ENCODE measurements at regions not wholly inside any gene's neighbourhood (a gene's known extent, or its start where the extent isn't known, plus 50 kb on each side); places are given as distances from the start of the nearest gene placed in this dataset.

DNA sequence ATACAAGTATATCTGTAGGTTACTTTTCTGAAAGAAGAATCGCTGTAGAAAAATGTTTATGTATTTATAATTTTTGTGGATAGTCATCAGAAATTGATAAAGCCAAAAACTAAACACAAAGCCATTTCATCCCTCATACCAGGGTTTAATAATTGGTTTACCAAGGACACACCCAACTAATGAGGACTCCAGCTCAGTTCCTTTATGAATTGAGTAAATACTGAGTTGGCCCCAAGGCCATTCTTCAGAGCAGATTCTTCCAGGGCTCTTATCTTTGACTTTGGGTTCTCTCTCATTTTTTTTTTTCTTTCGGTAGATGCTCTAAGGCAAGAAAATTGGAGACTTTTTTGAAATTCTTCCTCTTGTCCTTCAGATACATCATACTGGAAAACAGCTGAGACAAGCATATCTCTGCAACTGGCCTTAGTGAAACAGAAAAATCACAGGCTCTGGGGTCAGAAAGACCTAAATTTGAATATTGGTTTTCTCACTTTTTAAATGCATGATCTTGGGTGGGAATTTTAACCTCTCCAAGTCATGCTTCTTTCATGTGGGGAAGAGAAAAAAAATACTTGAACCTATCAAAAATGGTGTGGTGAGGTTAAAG lies 401.8 kb downstream of the ARHGEF28 start:
- TF ChIP-seq POLR2A (IDR thresholded peaks at IDR 0.05; ENCODE audit: low read depth, low read length) = no peak
- no peak for TF ChIP-seq PAX5 (IDR thresholded peaks at IDR 0.05; ENCODE audit: insufficient read depth, low read length, severe bottlenecking)

Data from GM12891 (cell line).